ENCODE measurements at regions not wholly inside any gene's neighbourhood (a gene's known extent, or its start where the extent isn't known, plus 50 kb on each side); places are given as distances from the start of the nearest gene placed in this dataset.

DNA sequence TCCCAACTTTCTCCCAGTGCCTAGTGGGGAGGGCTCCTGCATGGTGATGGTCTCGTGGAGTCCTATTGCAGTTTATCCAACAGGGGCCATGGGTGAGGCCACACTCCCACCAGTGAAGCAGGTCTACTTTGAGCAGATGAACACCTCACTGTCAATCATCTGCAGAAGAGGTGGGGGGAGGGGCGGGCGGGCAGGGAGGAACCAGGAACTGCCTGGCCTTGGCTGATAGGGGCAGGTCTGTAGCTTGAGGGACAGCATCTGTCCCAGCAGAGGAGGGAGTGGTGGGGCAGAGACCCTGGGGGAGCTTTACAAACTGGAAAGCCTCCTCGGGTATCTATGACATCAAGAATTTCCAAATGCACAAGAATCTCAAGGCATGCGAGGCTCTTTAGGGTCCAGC is 58.7 kb upstream of the ZNF423 start:
- no peak for TF ChIP-seq POLR2A (IDR thresholded peaks at IDR 0.05)
- TF ChIP-seq, protein P1, sequence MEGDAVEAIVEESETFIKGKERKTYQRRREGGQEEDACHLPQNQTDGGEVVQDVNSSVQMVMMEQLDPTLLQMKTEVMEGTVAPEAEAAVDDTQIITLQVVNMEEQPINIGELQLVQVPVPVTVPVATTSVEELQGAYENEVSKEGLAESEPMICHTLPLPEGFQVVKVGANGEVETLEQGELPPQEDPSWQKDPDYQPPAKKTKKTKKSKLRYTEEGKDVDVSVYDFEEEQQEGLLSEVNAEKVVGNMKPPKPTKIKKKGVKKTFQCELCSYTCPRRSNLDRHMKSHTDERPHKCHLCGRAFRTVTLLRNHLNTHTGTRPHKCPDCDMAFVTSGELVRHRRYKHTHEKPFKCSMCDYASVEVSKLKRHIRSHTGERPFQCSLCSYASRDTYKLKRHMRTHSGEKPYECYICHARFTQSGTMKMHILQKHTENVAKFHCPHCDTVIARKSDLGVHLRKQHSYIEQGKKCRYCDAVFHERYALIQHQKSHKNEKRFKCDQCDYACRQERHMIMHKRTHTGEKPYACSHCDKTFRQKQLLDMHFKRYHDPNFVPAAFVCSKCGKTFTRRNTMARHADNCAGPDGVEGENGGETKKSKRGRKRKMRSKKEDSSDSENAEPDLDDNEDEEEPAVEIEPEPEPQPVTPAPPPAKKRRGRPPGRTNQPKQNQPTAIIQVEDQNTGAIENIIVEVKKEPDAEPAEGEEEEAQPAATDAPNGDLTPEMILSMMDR (IDR thresholded peaks at IDR 0.05 in 8 of 11, conservative IDR thresholded peaks at IDR 0.05 in 3 of 11) = no peak
